Fibroblast of peridontal ligament (primary cell): ENCODE measurements at regions not wholly inside any gene's neighbourhood (a gene's known extent, or its start where the extent isn't known, plus 50 kb on each side); places are given as distances from the start of the nearest gene placed in this dataset.

ENCODE experiments used
- DNase-seq: peaks from one replicate; pipeline ENCODE4 v3.0.0-alpha.2; 2010; ENCODE audit errors: extremely low read depth

GRCh38 chr2:150012986-150013385, 425.4 kb upstream of the MMADHC start:
- DNase-seq: peak; percentile 78

- DNase-seq: peak; percentile 71
Measured at GRCh38 chr2:150011161-150011730, 423.7 kb upstream of the MMADHC start.

- no peak for DNase-seq
Measured at GRCh38 chr2:150008901-150009300, 421.3 kb upstream of the MMADHC start.

- no peak for DNase-seq
Measured at GRCh38 chr2:150007815-150008430, 420.3 kb upstream of the MMADHC start.

GRCh38 chr2:150006591-150006990, 419.0 kb upstream of the MMADHC start:
- no peak for DNase-seq

- DNase-seq: no peak
Measured at GRCh38 chr2:150003544-150003943, 416.0 kb upstream of the MMADHC start.

- DNase-seq: no peak
Measured at GRCh38 chr2:150001788-150002187, 414.2 kb upstream of the MMADHC start.

GRCh38 chr2:149996901-149997300, 409.3 kb upstream of the MMADHC start:
- no peak for DNase-seq

GRCh38 chr2:149994057-149994728, 406.6 kb upstream of the MMADHC start:
- peak; percentile 81 for DNase-seq

- peak; percentile 57 for DNase-seq
Measured at GRCh38 chr2:149993316-149993715, 405.7 kb upstream of the MMADHC start.

GRCh38 chr2:149991576-149991975, 404.0 kb upstream of the MMADHC start:
- DNase-seq: peak; percentile 79

GRCh38 chr2:149990965-149991364, 403.4 kb upstream of the MMADHC start:
- DNase-seq: no peak

- DNase-seq: peak; percentile 38
Measured at GRCh38 chr2:149989447-149990063, 402.0 kb upstream of the MMADHC start.

- no peak for DNase-seq
Measured at GRCh38 chr2:149988361-149988760, 400.8 kb upstream of the MMADHC start.

- no peak for DNase-seq
Measured at GRCh38 chr2:149986861-149987260, 399.3 kb upstream of the MMADHC start.

GRCh38 chr2:149984311-149984710, 396.7 kb upstream of the MMADHC start:
- no peak for DNase-seq

GRCh38 chr2:149972066-149972465, 384.5 kb upstream of the MMADHC start:
- peak; percentile 62 for DNase-seq

GRCh38 chr2:149954981-149955600, 367.5 kb upstream of the MMADHC start:
- peak; percentile 6 for DNase-seq

GRCh38 chr2:149953627-149954026, 366.1 kb upstream of the MMADHC start:
- DNase-seq: no peak

- DNase-seq: no peak
Measured at GRCh38 chr2:149931486-149931885, 343.9 kb upstream of the MMADHC start.

GRCh38 chr2:149928011-149928410, 340.4 kb upstream of the MMADHC start:
- peak; percentile 13 for DNase-seq

- DNase-seq: peak; percentile 83
Measured at GRCh38 chr2:149926149-149926548, 338.6 kb upstream of the MMADHC start.
